HL-60 (cell line): ENCODE measurements at regions not wholly inside any gene's neighbourhood (a gene's known extent, or its start where the extent isn't known, plus 50 kb on each side); places are given as distances from the start of the nearest gene placed in this dataset.

Source experiments
- DNase-seq, 2 experiments: peaks; one replicate each; pipeline ENCODE4 v3.0.0-alpha.2; 2010 to 2020; ENCODE audit warnings: low read depth in 1 of 2, low spot score in 1 of 2
- H3K27ac ChIP-seq: fragments of 250-450 bp; sonication (Bioruptor Pico); replicated peaks from 2 replicates; pipeline ENCODE4 v1.5.1; 2020; ENCODE audit warnings: mild to moderate bottlenecking, moderate library complexity
- H3K27me3 ChIP-seq: fragments of 250-450 bp; sonication (Bioruptor Pico); 2 replicates; pipeline ENCODE4 v1.5.1; 2021; ENCODE audit warnings: mild to moderate bottlenecking, moderate library complexity; ENCODE audit not compliant: insufficient read depth, poor library complexity, severe bottlenecking
- H3K4me3 ChIP-seq: replicated peaks from 2 replicates; pipeline ENCODE4 v1.5.1; 2011; ENCODE audit warnings: mild to moderate bottlenecking, control low read depth, low read length; ENCODE audit not compliant: insufficient read depth
- CTCF ChIP-seq: IDR thresholded peaks from one replicate; pipeline ENCODE4 v1.5.1; 2011; ENCODE audit warnings: low read length, control low read depth, inconsistent platforms; ENCODE audit not compliant: insufficient read depth
- GABPA ChIP-seq: IDR thresholded peaks from 2 replicates; pipeline ENCODE4 v1.6.1; 2012; ENCODE audit warnings: low read depth
- POLR2AphosphoS5 ChIP-seq: IDR thresholded peaks from 2 replicates; pipeline ENCODE4 v1.6.1; 2012; ENCODE audit warnings: low read depth
- SPI1 ChIP-seq: IDR thresholded peaks from 2 replicates; pipeline ENCODE4 v1.6.1; 2012; ENCODE audit warnings: low read depth, mild to moderate bottlenecking, borderline replicate concordance
- TF ChIP-seq, protein P1 (sequence below): IDR thresholded peaks from 2 replicates; pipeline ENCODE4 v1.6.1; 2012; ENCODE audit warnings: low read depth; ENCODE audit not compliant: insufficient replicate concordance

GRCh38 chr6:106735828-106736227, 106.5 kb downstream of the QRSL1 start:
- H3K27me3 ChIP-seq, result peaks cover 5% of the 10 kb centered on the region
- no peak overlapping the region for H3K4me3 ChIP-seq
- no peak for TF ChIP-seq POLR2AphosphoS5
- no peak for TF ChIP-seq SPI1
- TF ChIP-seq, protein P1, sequence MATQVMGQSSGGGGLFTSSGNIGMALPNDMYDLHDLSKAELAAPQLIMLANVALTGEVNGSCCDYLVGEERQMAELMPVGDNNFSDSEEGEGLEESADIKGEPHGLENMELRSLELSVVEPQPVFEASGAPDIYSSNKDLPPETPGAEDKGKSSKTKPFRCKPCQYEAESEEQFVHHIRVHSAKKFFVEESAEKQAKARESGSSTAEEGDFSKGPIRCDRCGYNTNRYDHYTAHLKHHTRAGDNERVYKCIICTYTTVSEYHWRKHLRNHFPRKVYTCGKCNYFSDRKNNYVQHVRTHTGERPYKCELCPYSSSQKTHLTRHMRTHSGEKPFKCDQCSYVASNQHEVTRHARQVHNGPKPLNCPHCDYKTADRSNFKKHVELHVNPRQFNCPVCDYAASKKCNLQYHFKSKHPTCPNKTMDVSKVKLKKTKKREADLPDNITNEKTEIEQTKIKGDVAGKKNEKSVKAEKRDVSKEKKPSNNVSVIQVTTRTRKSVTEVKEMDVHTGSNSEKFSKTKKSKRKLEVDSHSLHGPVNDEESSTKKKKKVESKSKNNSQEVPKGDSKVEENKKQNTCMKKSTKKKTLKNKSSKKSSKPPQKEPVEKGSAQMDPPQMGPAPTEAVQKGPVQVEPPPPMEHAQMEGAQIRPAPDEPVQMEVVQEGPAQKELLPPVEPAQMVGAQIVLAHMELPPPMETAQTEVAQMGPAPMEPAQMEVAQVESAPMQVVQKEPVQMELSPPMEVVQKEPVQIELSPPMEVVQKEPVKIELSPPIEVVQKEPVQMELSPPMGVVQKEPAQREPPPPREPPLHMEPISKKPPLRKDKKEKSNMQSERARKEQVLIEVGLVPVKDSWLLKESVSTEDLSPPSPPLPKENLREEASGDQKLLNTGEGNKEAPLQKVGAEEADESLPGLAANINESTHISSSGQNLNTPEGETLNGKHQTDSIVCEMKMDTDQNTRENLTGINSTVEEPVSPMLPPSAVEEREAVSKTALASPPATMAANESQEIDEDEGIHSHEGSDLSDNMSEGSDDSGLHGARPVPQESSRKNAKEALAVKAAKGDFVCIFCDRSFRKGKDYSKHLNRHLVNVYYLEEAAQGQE, result no peak
- TF ChIP-seq GABPA, result no peak
- TF ChIP-seq CTCF, result no peak
- no peak for DNase-seq
- no peak overlapping the region for H3K27ac ChIP-seq

- no peak overlapping the region for H3K27ac ChIP-seq
- no peak for TF ChIP-seq GABPA
- no peak for TF ChIP-seq SPI1
- TF ChIP-seq POLR2AphosphoS5, result no peak
- TF ChIP-seq, protein P1, result no peak
- no peak for TF ChIP-seq CTCF
- no peak for DNase-seq
- peaks cover 5% of the 10 kb centered on the region for H3K27me3 ChIP-seq
- no peak overlapping the region for H3K4me3 ChIP-seq
Observed at GRCh38 chr6:106735136-106735633, 105.8 kb downstream of the QRSL1 start.

- DNase-seq, result no peak
- Histone ChIP-seq H3K27me3 (peaks cover 5% of the 10 kb centered on the region), H3K27ac (no peak overlapping the region), H3K4me3 (no peak overlapping the region)
- no peak for TF ChIP-seq CTCF
- TF ChIP-seq SPI1, result no peak
- TF ChIP-seq, protein P1, result no peak
- no peak for TF ChIP-seq POLR2AphosphoS5
- no peak for TF ChIP-seq GABPA
Observed at GRCh38 chr6:106733386-106733785, 104.0 kb downstream of the QRSL1 start.
